AG09319 (cell line): ENCODE measurements at regions not wholly inside any gene's neighbourhood (a gene's known extent, or its start where the extent isn't known, plus 50 kb on each side); places are given as distances from the start of the nearest gene placed in this dataset.

Source experiments
- DNase-seq: peaks from one replicate; pipeline ENCODE4 v3.0.0-alpha.2; 2010; ENCODE audit warnings: low read depth; ENCODE audit errors: extremely low read depth
- TF ChIP-seq, protein P1 (sequence below): IDR thresholded peaks from 2 replicates; pipeline ENCODE4 v1.5.1; 2011; ENCODE audit warnings: low read depth, mild to moderate bottlenecking, inconsistent platforms, low read length, moderate library complexity

DNA sequence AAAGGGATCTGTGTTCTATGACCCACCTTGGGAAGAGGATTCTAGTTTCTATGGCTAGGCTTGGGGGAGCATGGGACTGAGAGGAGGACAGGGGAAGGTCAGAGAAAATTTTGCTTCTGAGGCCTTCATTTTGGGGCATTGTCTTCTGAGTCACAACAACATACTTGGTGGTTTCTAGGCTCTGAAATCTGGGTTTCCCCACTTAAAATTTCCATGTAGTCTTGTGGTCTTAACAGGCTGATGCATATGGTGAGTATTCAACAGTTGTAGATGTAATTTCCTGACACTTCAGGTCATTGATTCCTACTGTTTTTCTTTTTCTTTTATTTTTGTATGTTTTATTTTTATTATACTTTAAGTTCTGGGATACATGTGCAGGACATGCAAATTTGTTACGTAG, 88.5 kb downstream of the ANKRD7 start:
- TF ChIP-seq, protein P1, sequence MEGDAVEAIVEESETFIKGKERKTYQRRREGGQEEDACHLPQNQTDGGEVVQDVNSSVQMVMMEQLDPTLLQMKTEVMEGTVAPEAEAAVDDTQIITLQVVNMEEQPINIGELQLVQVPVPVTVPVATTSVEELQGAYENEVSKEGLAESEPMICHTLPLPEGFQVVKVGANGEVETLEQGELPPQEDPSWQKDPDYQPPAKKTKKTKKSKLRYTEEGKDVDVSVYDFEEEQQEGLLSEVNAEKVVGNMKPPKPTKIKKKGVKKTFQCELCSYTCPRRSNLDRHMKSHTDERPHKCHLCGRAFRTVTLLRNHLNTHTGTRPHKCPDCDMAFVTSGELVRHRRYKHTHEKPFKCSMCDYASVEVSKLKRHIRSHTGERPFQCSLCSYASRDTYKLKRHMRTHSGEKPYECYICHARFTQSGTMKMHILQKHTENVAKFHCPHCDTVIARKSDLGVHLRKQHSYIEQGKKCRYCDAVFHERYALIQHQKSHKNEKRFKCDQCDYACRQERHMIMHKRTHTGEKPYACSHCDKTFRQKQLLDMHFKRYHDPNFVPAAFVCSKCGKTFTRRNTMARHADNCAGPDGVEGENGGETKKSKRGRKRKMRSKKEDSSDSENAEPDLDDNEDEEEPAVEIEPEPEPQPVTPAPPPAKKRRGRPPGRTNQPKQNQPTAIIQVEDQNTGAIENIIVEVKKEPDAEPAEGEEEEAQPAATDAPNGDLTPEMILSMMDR, result no peak
- DNase-seq, result no peak

DNA sequence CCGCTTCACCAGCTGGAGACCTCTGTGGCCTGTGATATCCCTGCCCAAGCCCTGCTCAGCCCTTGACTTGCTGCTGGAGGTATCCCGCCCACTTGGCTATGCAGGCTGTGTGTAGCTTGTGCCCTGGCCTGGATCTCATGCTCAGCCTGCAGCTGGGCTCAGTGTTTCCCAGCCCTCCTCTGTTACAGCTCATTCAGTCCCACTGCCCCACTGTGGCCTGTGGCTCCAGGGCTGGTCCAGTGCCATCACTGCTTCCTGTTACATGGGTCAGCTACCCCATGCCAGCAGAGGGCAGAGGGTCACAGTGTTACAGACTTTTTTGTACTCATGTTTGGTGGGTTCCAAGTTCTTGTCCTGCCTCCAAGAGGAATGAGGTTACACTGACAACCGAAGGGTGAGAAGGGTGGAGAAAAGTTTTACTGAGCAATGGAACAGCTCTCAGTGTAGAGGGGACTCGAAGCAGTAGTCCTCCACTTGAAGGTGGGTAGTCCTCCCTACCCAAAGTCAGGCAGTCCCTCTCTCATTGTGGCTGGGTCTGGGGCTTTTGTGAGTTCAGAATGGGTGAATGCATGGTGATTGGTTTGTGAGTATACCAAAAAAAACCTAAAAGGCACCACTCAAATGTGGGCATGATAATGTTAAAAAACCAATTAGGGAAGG, 100.4 kb downstream of the ANKRD7 start:
- TF ChIP-seq, protein P1, result no peak
- DNase-seq, result no peak

DNA sequence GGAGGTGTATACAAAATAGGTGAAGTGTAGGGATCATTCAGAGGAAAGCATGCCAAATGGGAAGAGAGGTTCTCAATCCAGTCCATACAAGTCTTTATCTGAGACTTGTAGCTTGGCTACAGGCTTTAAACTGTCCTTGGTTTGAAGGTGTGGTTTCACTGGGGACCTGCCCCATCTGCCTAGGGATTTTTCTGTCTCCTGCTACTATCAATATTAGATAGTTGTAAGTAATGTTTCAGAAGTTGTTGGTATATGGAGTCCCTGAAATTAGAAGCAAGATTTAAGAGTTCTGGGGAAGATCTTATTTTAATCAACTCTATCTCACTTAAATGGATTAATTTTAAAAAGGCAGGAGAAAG, 100.9 kb downstream of the ANKRD7 start:
- TF ChIP-seq, protein P1, result no peak
- no peak for DNase-seq

DNA sequence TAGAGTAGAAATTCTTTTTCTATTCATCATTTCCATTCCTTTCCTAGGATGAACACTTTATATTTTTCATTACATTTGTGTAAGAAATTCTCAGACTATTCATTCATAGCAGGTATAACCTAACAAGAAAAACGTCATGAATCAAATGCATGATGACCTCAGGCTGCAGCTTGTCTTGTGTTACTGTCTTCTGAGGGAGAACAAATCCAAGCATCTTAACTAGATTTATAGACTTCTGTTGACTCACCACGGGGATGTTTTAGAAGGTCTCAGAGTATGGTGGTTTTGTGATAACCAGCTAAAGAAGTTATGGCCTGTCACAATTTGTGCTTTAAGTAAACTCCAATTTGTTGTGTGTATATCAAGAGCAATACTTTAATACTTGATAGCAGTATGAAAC, 102.7 kb downstream of the ANKRD7 start:
- DNase-seq, result no peak

DNA sequence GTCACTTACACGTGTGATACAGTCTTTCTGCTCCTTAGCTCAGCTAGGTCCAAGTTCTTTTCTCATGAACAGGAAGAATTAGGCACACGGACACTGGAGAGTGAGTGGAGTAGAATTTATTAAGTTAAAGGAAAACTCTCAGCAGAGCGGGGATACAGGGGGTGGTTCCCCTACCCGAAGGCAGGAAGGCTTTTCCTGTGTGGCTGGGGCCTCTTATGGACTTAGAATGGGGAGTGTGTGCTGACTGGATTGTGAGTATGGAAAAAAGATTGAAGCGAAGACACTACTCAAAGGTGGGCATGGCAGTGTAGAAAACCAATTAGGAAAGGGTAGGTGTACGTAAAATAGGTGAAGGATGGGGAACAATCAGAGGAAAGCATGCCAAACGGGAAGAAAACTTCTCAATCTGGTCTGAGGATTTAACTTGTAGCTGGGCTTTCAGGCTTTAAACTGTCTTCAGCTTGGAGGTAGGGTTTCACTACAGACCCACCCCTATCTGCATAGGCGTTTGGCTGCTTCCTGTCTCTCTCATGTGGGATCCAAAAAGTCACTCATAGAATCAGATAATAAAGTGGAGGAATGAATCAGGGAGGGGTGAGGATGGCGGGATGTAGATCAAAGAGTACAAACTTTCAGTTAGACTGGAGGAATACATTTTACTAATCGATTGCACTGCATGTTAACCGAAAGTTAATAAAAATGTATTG, 104.2 kb downstream of the ANKRD7 start:
- TF ChIP-seq, protein P1, result no peak
- no peak for DNase-seq

More for the DNA sequence above, 102.7 kb downstream of the ANKRD7 start:
- TF ChIP-seq, protein P1, result no peak

DNA sequence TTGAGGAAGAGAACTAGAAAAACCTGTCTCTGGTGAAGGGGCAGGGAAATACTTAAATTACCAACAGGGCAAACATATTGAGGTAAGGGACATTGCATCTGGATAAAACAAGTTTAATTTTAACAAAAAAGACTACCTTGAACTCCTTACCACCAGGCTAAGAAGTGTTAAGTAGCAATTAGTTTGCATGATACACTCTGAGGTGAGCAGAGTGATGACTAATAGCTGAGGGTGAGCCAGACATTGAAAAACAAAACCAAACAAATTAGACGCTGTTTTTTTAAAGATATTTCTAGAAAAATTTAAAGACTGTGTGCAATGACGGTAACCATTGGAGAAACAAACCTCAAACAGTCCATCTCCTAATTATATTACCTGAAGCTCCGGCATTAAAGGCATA, 105.9 kb downstream of the ANKRD7 start:
- no peak for DNase-seq
- TF ChIP-seq, protein P1, result no peak

DNA sequence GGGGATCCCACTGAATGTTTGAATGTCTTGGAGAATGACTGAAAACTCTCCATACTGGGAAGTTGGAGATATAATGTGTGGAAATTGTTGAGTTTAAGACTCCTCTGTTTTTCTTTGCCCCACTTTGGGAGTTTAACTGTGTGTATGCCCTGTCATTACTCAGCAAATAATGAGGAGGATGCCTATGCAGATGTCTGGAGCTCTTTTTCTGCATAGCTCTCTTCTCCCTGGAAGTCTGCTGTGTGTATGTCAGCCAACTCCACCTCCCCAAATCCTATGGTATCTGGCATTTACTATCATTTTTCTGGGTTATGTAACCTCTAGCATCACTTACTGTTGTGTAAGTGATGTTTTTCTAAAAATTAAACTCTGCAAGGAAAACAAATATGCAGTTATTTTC, 122.2 kb downstream of the ANKRD7 start:
- TF ChIP-seq, protein P1, result no peak
- no peak for DNase-seq
